Transverse colon (tissue), 4 donors: ENCODE measurements at regions not wholly inside any gene's neighbourhood (a gene's known extent, or its start where the extent isn't known, plus 50 kb on each side); places are given as distances from the start of the nearest gene placed in this dataset.
"Not testable (repeated sequence)": the region's sequence is repeated elsewhere in the genome, so short reads cannot be mapped to it uniquely, and the experiment has no call there.

Experiments used
- DNase-seq: peaks from one replicate; pipeline ENCODE4 v3.0.0-alpha.2; 2019
- H3K27ac ChIP-seq, 4 donors: fragments of 200-600 bp; sonication (generic); 2 replicates each; pipeline ENCODE4 v1.5.1; 2016 to 2018; ENCODE audit warnings: inconsistent platforms in 4 of 4
- H3K27me3 ChIP-seq: fragments of 200-600 bp; sonication (generic); 2 replicates; pipeline ENCODE4 v1.5.1; 2017; ENCODE audit warnings: inconsistent platforms
- H3K36me3 ChIP-seq, 4 donors: fragments of 200-600 bp; sonication (generic); 2 replicates each; pipeline ENCODE4 v1.5.1; 2017 to 2019; ENCODE audit warnings: inconsistent platforms in 4 of 4
- H3K4me1 ChIP-seq, 4 donors: fragments of 200-600 bp; sonication (generic); 2 replicates each; pipeline ENCODE4 v1.5.1; 2017 to 2020; ENCODE audit warnings: inconsistent platforms in 4 of 4
- H3K4me3 ChIP-seq, 4 donors: fragments of 200-600 bp; sonication (generic); 1 replicate in 1 of 4; 2 replicates in 3 of 4; pipeline versions ENCODE4 v1.5.1 to v1.6.1; 2017 to 2019; ENCODE audit warnings: inconsistent platforms in 4 of 4
- H3K9me3 ChIP-seq, 2 donors: fragments of 200-600 bp; sonication (generic); 2 replicates each; pipeline ENCODE4 v1.5.1; 2017 to 2019; ENCODE audit warnings: inconsistent platforms in 2 of 2
- CTCF ChIP-seq, 5 experiments: fragments of 200-600 bp in 3 of 5; fragments of 450-650 bp in 2 of 5; sonication (generic) in 3 of 5; IDR thresholded peaks; 1 replicate in 2 of 5; 2 replicates in 3 of 5; pipeline ENCODE4 v1.5.1; 2016 to 2017; ENCODE audit warnings: antibody characterized with exemption in 5 of 5, inconsistent platforms in 3 of 5, mild to moderate bottlenecking in 2 of 5, moderate library complexity in 1 of 5
- EP300 ChIP-seq: sonication (generic); formaldehyde crosslinking; IDR thresholded peaks from one replicate; pipeline ENCODE4 v1.6.1; 2017; ENCODE audit warnings: antibody characterized with exemption, low read depth
- POLR2A ChIP-seq: fragments of 450-650 bp; IDR thresholded peaks from one replicate; pipeline ENCODE4 v1.6.1; 2016; ENCODE audit warnings: antibody characterized with exemption, mild to moderate bottlenecking, moderate library complexity
- POLR2AphosphoS5 ChIP-seq, 3 donors: sonication (generic); formaldehyde crosslinking; IDR thresholded peaks; one replicate each; pipeline ENCODE4 v1.6.1; 2016; ENCODE audit warnings: antibody characterized with exemption in 3 of 3
- WGBS, 2 donors: methylation state at CpG; one replicate each; pipeline ENCODE4 v1.1.5; 2018; ENCODE audit warnings: low coverage in 1 of 2; 5-methylcytosine and 5-hydroxymethylcytosine counted together
- in situ Hi-C, 4 donors: fragments of 200-750 bp; cut with MboI; loops; one replicate each; pipeline versions ENCODE4 v1.15.0 to v1.15.1; 2017; ENCODE audit warnings: low sequenced_read_pairs in 3 of 4, low pct_ligation_motif_present in 1 of 4, low pct_unique_long_range_greater_than_20kb in 1 of 4
- intact Hi-C: fragments of 100-400 bp; cut with DNase I; formaldehyde crosslinking; loops from one replicate; pipeline ENCODE4 v1.15.1; 2023; ENCODE audit warnings: low total_unique reads

- Histone ChIP-seq H3K4me3 (no peak overlapping the region), H3K36me3 (no peaks in the 10 kb centered on the region), H3K4me1 (no peaks in the 10 kb centered on the region), H3K27me3 (no peaks in the 10 kb centered on the region), H3K9me3 (peaks cover 0 to 6% of the 10 kb centered on the region in 2 donors), H3K27ac (no peak overlapping the region)
- WGBS, 2 donors: 62 to 83% methylated on average over 2 of the region's 2 CpGs
- TF ChIP-seq POLR2AphosphoS5 (IDR thresholded peaks at IDR 0.05) (no peak), CTCF (IDR thresholded peaks at IDR 0.05) (no peak)
- DNase-seq: no peak
- intact Hi-C loops (no loop called here), in situ Hi-C loops (no loop called here)
These were observed 187.9 kb downstream of the NFKBIZ start for GRCh38 chr3:102037209-102037608.

- H3K4me3 ChIP-seq: no peak overlapping the region
- in situ Hi-C loops: no loop called here
- no peak overlapping the region for H3K27ac ChIP-seq
- TF ChIP-seq POLR2AphosphoS5 (IDR thresholded peaks at IDR 0.05) (no peak), EP300 (no peak), POLR2A (no peak)
- DNase-seq: no peak
- peaks cover 0 to 6% of the 10 kb centered on the region in 2 donors for H3K9me3 ChIP-seq
- intact Hi-C loops: no loop called here
- 45 to 60% methylated on average over 2 of the region's 2 CpGs for WGBS, 2 donors
- H3K4me1 ChIP-seq: no peaks in the 10 kb centered on the region
- no peaks in the 10 kb centered on the region for H3K36me3 ChIP-seq
- no peaks in the 10 kb centered on the region for H3K27me3 ChIP-seq
These were observed 188.5 kb downstream of the NFKBIZ start for GRCh38 chr3:102037791-102038190.

GRCh38 chr3:102038477-102039142 is 189.3 kb downstream of the NFKBIZ start:
- Histone ChIP-seq H3K27me3 (no peaks in the 10 kb centered on the region), H3K36me3 (no peaks in the 10 kb centered on the region), H3K4me3 (no peak overlapping the region), H3K4me1 (no peaks in the 10 kb centered on the region), H3K9me3 (peaks cover 0 to 6% of the 10 kb centered on the region in 2 donors), H3K27ac (no peak overlapping the region)
- WGBS, 2 donors: 77 to 81% methylated on average over 3 of the region's 3 CpGs
- in situ Hi-C loops: no loop called here
- TF ChIP-seq EP300 (no peak), POLR2AphosphoS5 (IDR thresholded peaks at IDR 0.05) (no peak), POLR2A (no peak), CTCF (IDR thresholded peaks at IDR 0.05) (no peak)
- intact Hi-C loops: no loop called here
- no peak for DNase-seq

GRCh38 chr3:102040144-102040543 is 190.8 kb downstream of the NFKBIZ start:
- H3K9me3 ChIP-seq, H3K36me3 ChIP-seq, H3K4me3 ChIP-seq, H3K4me1 ChIP-seq, H3K27ac ChIP-seq, H3K27me3 ChIP-seq, in situ Hi-C loops, DNase-seq, intact Hi-C loops: not testable (repeated sequence)
- 89 to 100% methylated on average over 2 to 8 of the region's 8 CpGs for WGBS, 2 donors

GRCh38 chr3:102053375-102053989 is 204.2 kb downstream of the NFKBIZ start:
- Histone ChIP-seq H3K36me3 (no peaks in the 10 kb centered on the region), H3K9me3 (peaks cover 0 to 4% of the 10 kb centered on the region in 2 donors), H3K27ac (no peak overlapping the region), H3K4me1 (no peaks in the 10 kb centered on the region), H3K4me3 (no peak overlapping the region), H3K27me3 (no peaks in the 10 kb centered on the region)
- 67 to 72% methylated on average over 3 to 4 of the region's 4 CpGs for WGBS, 2 donors
- DNase-seq: no peak
- intact Hi-C loops: no loop called here
- TF ChIP-seq EP300 (no peak), CTCF (IDR thresholded peaks at IDR 0.05) (no peak), POLR2AphosphoS5 (IDR thresholded peaks at IDR 0.05) (no peak), POLR2A (no peak)
- in situ Hi-C loops: no loop called here
